ENCODE measurements at regions not wholly inside any gene's neighbourhood (a gene's known extent, or its start where the extent isn't known, plus 50 kb on each side); places are given as distances from the start of the nearest gene placed in this dataset.

- H3K27ac Mint-ChIP-seq: no peak overlapping the region
Measured at GRCh38 chr15:94177112-94177511, 54.2 kb upstream of the MCTP2 start.

GRCh38 chr15:94175420-94175819, 55.9 kb upstream of the MCTP2 start:
- DNase-seq (ENCODE audit: low spot score in 2 of 2) (no peak), ATAC-seq (no peak)
- peaks cover 8% of the 10 kb centered on the region for H3K9me3 Mint-ChIP-seq
- peaks cover 25% of the 10 kb centered on the region for H3K4me1 Mint-ChIP-seq
- H3K4me3 Mint-ChIP-seq: no peak overlapping the region
- H3K27ac Mint-ChIP-seq: no peak overlapping the region
- no peaks in the 10 kb centered on the region for H3K36me3 Mint-ChIP-seq

More at GRCh38 chr15:94177112-94177511, 54.2 kb upstream of the MCTP2 start:
- ATAC-seq (peak; percentile 29), DNase-seq (ENCODE audit: low spot score in 2 of 2) (no peak)
- Mint-ChIP-seq H3K36me3 (no peaks in the 10 kb centered on the region), H3K4me1 (peaks cover 25% of the 10 kb centered on the region), H3K9me3 (peaks cover 8% of the 10 kb centered on the region), H3K4me3 (no peak overlapping the region)

GRCh38 chr15:94174399-94174802, 57.0 kb upstream of the MCTP2 start:
- peak; percentile 97 for ATAC-seq
- no peak overlapping the region for H3K4me3 Mint-ChIP-seq
- H3K27ac Mint-ChIP-seq: peak overlapping the region; percentile 9
- H3K4me1 Mint-ChIP-seq: peaks cover 25% of the 10 kb centered on the region
- H3K9me3 Mint-ChIP-seq: peaks cover 8% of the 10 kb centered on the region
- DNase-seq (ENCODE audit: low spot score in 2 of 2): no peak
- no peaks in the 10 kb centered on the region for H3K36me3 Mint-ChIP-seq

DNA sequence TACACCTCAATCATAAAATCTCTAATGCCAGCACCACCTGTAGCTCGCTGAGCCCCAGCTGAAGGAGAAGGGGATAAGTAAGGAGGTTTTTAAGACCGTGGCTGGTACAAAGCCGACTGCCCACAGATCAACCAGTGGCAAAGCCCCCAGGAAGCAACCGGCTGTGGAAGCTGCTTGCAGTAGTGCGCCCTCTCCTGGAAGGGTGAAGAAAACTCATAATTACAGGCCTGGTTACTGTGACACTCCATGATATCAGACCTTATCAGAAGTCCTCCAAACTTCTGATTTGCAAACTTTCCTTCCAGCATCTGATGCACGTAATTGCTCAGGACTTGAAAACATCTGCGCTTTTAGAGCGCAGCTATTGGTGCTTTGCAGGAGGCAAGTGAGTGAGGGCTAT, 63.1 kb upstream of the MCTP2 start:
- DNase-seq (ENCODE audit: low spot score in 2 of 2) (no peak), ATAC-seq (no peak)
- Mint-ChIP-seq H3K36me3 (no peaks in the 10 kb centered on the region), H3K27ac (no peak overlapping the region), H3K4me1 (peaks cover 15% of the 10 kb centered on the region), H3K4me3 (no peak overlapping the region), H3K9me3 (peaks cover 3% of the 10 kb centered on the region)

GRCh38 chr15:94164971-94165370, 66.4 kb upstream of the MCTP2 start:
- DNase-seq (ENCODE audit: low spot score in 2 of 2): no peak
- H3K4me3 Mint-ChIP-seq: no peak overlapping the region
- no peak overlapping the region for H3K27ac Mint-ChIP-seq
- H3K36me3 Mint-ChIP-seq: no peaks in the 10 kb centered on the region
- no peak for ATAC-seq
- H3K4me1 Mint-ChIP-seq: peaks cover 9% of the 10 kb centered on the region
- H3K9me3 Mint-ChIP-seq: peaks cover 3% of the 10 kb centered on the region

GRCh38 chr15:94164202-94164807, 67.1 kb upstream of the MCTP2 start:
- Mint-ChIP-seq H3K4me1 (peaks cover 9% of the 10 kb centered on the region), H3K9me3 (peaks cover 3% of the 10 kb centered on the region), H3K4me3 (no peak overlapping the region), H3K36me3 (no peaks in the 10 kb centered on the region), H3K27ac (no peak overlapping the region)
- DNase-seq (ENCODE audit: low spot score in 2 of 2) (peak; percentile 56 to 83), ATAC-seq (peak; percentile 70)

- ATAC-seq (no peak), DNase-seq (ENCODE audit: low spot score in 2 of 2) (no peak)
- peaks cover 9% of the 10 kb centered on the region for H3K4me1 Mint-ChIP-seq
- no peaks in the 10 kb centered on the region for H3K36me3 Mint-ChIP-seq
- no peak overlapping the region for H3K4me3 Mint-ChIP-seq
- H3K9me3 Mint-ChIP-seq: peaks cover 3% of the 10 kb centered on the region
- H3K27ac Mint-ChIP-seq: no peak overlapping the region
Measured at GRCh38 chr15:94162939-94163338, 68.4 kb upstream of the MCTP2 start.

DNA sequence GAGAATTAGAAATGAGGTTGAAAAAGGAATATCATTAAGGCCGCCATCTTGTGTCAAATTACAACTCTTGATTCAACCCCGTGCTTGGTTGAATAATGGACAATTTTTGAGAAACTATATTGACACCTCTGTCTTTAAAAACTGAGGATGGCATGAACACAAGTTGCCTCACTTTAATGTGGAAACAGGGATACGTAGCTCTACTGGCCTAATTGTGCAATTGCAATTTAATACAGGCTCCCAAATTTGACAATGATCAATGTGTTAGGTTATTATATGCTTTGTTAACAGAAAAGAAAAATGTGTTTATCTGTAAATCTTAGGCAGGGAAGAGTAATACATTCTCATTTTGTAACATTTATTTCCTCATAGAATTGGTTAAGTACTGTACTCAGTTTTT, 77.1 kb upstream of the MCTP2 start:
- no peak overlapping the region for H3K27ac Mint-ChIP-seq
- H3K4me3 Mint-ChIP-seq: no peak overlapping the region
- no peaks in the 10 kb centered on the region for H3K36me3 Mint-ChIP-seq
- no peak for DNase-seq (ENCODE audit: low spot score in 2 of 2)
- H3K9me3 Mint-ChIP-seq: peaks cover 5% of the 10 kb centered on the region
- no peak for ATAC-seq
- no peaks in the 10 kb centered on the region for H3K4me1 Mint-ChIP-seq

DNA sequence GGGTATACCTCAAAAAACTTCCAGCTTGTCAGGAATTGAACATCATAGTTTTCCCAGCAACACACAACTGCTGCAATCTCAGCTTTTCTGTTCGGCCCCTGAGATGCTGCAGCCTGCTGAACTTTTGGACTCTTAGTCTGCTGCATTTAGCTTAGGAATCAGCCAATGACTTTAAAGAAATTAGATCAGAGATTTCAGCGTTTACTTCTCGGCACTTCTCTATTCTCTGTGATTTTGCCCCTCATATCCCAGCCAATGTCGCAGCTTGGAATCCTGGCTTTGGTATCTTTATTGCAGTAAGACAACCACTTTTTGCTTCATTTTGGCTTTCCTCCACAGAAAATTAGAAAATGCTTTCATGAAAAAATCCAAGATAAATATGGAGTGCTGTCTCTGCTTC, 86.3 kb upstream of the MCTP2 start:
- DNase-seq (ENCODE audit: low spot score in 2 of 2) (no peak), ATAC-seq (no peak)
- Mint-ChIP-seq H3K4me1 (no peaks in the 10 kb centered on the region), H3K4me3 (no peak overlapping the region), H3K36me3 (no peaks in the 10 kb centered on the region), H3K27ac (no peak overlapping the region), H3K9me3 (peaks cover 7% of the 10 kb centered on the region)

GRCh38 chr15:94141802-94142201, 89.6 kb upstream of the MCTP2 start:
- Mint-ChIP-seq H3K36me3 (no peaks in the 10 kb centered on the region), H3K4me1 (no peaks in the 10 kb centered on the region), H3K4me3 (no peak overlapping the region), H3K27ac (no peak overlapping the region), H3K9me3 (peaks cover 7% of the 10 kb centered on the region)
- no peak for ATAC-seq
- DNase-seq (ENCODE audit: low spot score in 2 of 2): no peak

GRCh38 chr15:94135486-94136147, 95.7 kb upstream of the MCTP2 start:
- DNase-seq (ENCODE audit: low spot score in 2 of 2): no peak
- no peaks in the 10 kb centered on the region for H3K4me1 Mint-ChIP-seq
- ATAC-seq: no peak
- no peak overlapping the region for H3K27ac Mint-ChIP-seq
- H3K9me3 Mint-ChIP-seq: no peaks in the 10 kb centered on the region
- no peak overlapping the region for H3K4me3 Mint-ChIP-seq
- no peaks in the 10 kb centered on the region for H3K36me3 Mint-ChIP-seq

- no peaks in the 10 kb centered on the region for H3K9me3 Mint-ChIP-seq
- no peak overlapping the region for H3K27ac Mint-ChIP-seq
Measured at GRCh38 chr15:94131875-94132274, 99.5 kb upstream of the MCTP2 start.

GRCh38 chr15:94130504-94130903, 100.9 kb upstream of the MCTP2 start:
- Mint-ChIP-seq H3K27ac (no peak overlapping the region), H3K36me3 (no peaks in the 10 kb centered on the region), H3K4me1 (no peaks in the 10 kb centered on the region)

More at GRCh38 chr15:94131875-94132274, 99.5 kb upstream of the MCTP2 start:
- Mint-ChIP-seq H3K36me3 (no peaks in the 10 kb centered on the region), H3K4me1 (no peaks in the 10 kb centered on the region), H3K4me3 (no peak overlapping the region)
- ATAC-seq (no peak), DNase-seq (ENCODE audit: low spot score in 2 of 2) (no peak)

DNA sequence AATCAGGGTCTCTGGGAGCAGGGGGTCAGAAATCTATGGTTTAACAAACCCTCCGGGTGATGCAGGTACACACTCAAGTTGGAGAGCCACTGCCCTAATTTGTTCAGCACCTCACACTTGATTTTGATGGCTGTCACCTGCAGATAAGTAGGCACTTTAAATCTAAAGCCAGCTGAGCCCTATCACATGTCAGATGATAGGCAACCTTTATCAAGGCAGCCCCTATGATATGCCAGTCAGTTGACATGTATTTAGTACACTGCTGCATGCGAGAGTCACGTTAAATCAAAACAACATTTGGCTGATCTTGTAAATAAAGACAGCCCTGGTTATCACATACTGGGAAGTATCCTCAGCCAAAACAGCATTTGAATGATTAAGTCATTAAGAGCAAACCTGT, 104.4 kb upstream of the MCTP2 start:
- H3K27ac Mint-ChIP-seq: no peak overlapping the region
- no peak for DNase-seq (ENCODE audit: low spot score in 2 of 2)
- H3K36me3 Mint-ChIP-seq: no peaks in the 10 kb centered on the region
- H3K4me1 Mint-ChIP-seq: no peaks in the 10 kb centered on the region
- ATAC-seq: no peak
- H3K9me3 Mint-ChIP-seq: no peaks in the 10 kb centered on the region
- no peak overlapping the region for H3K4me3 Mint-ChIP-seq

More at GRCh38 chr15:94130504-94130903, 100.9 kb upstream of the MCTP2 start:
- ATAC-seq (no peak), DNase-seq (ENCODE audit: low spot score in 2 of 2) (no peak)
- Mint-ChIP-seq H3K9me3 (no peaks in the 10 kb centered on the region), H3K4me3 (no peak overlapping the region)

DNA sequence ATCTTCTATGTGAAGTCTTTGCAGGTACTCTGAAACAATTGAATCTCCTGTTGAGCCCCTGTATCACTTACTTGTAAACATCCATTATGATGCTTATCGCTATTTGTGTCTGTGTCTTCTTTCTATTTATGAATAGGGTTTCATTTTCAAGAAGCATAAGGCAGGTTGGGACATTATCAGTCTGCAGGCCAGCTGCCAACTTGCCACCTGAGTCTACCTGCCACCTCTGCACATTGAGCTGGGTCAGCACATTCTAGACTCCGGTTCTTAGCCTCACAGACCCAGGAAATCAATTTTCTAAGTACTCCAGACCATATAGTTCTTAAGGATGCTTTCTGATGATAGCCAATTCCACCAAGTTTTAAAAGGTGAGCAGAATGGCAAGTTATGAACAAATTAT, 105.7 kb upstream of the MCTP2 start:
- H3K9me3 Mint-ChIP-seq: no peaks in the 10 kb centered on the region
- H3K4me1 Mint-ChIP-seq: no peaks in the 10 kb centered on the region
- DNase-seq (ENCODE audit: low spot score in 2 of 2): no peak
- no peak overlapping the region for H3K27ac Mint-ChIP-seq
- no peak overlapping the region for H3K4me3 Mint-ChIP-seq
- H3K36me3 Mint-ChIP-seq: no peaks in the 10 kb centered on the region
- no peak for ATAC-seq

DNA sequence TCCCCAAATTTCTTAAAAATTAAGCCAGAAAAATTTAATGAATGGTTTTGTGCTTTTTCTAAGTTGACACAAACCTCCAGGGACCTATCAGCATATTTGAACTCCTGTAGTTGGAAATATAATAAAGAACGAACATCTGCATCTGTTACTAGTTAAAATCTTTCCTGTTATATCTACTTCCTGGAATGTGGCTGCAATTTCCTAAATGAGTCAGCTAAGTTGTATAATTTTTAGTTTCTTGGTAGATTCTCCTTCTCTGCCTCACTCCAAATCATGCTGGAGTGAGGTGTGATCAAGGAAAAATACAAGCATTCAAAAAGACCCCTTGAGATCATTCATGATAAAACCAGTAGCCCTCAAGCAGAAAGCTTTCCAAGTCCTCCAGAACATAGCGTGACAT, 106.2 kb upstream of the MCTP2 start:
- no peak overlapping the region for H3K4me3 Mint-ChIP-seq
- DNase-seq (ENCODE audit: low spot score in 2 of 2) (no peak), ATAC-seq (no peak)
- no peaks in the 10 kb centered on the region for H3K36me3 Mint-ChIP-seq
- H3K27ac Mint-ChIP-seq: no peak overlapping the region
- H3K9me3 Mint-ChIP-seq: no peaks in the 10 kb centered on the region
- H3K4me1 Mint-ChIP-seq: no peaks in the 10 kb centered on the region

Measured in stimulated activated effector memory CD8-positive, alpha-beta T cell treated with anti-CD3 and anti-CD28 coated beads, Interleukin-12 subunit alpha, Interleukin-12 subunit beta, amount 100 ng/mL, for 72 hours (primary cell).